HCT116 (cell line): ENCODE measurements at regions not wholly inside any gene's neighbourhood (a gene's known extent, or its start where the extent isn't known, plus 50 kb on each side); places are given as distances from the start of the nearest gene placed in this dataset.
"Not testable (repeated sequence)": the region's sequence is repeated elsewhere in the genome, so short reads cannot be mapped to it uniquely, and the experiment has no call there.

Experiments
- ATAC-seq: fragments of 200-7000 bp; cut with Tn5 transposase; 2 replicates; pipeline ENCODE4 v1.9.1; 2020; ENCODE audit warnings: mild to moderate bottlenecking, moderate library complexity
- BruUV-seq: library from RNA; stranded (reverse); fragments of 400-500 nt; replicated peaks from 2 replicates; lab custom pipeline; 2021; lab: Mats Ljungman, UMichigan
- CTCF ChIA-PET: fragments of 300-600 bp; sonication (Branson Sonifier 250); formaldehyde crosslinking; loops from one replicate; lab custom pipeline; 2021; ENCODE audit warnings: antibody characterized with exemption; lab: Charles Lee
- POLR2A ChIA-PET: fragments of 300-600, 350-600 bp; sonication (Branson Sonifier 250); formaldehyde crosslinking; loops from one replicate; lab custom pipeline; 2021; ENCODE audit warnings: antibody characterized with exemption; lab: Charles Lee
- RAD21 ChIA-PET, 2 experiments: fragments of 300-600 bp; sonication (Branson Sonifier 250); formaldehyde crosslinking; loops; one replicate each; lab custom pipeline; 2023; ENCODE audit warnings: low total read pairs in 2 of 2; ENCODE audit not compliant: uncharacterized antibody in 2 of 2, unreplicated experiment in 2 of 2, low non-redundant PET in 1 of 2; lab: Charles Lee
- DNase-seq: peaks from one replicate; pipeline ENCODE4 v3.0.0-alpha.2; 2010; ENCODE audit warnings: low read depth, low spot score
- H2AFZ ChIP-seq: fragments of 200-600 bp; shearing (Covaris generic), sonication (generic); 2 replicates; pipeline ENCODE4 v1.6.1; 2017; ENCODE audit warnings: low read depth, mixed run types, mixed read lengths, antibody characterized with exemption, low read length; ENCODE audit not compliant: poor library complexity, severe bottlenecking
- H3K27ac ChIP-seq: 2 replicates; pipeline ENCODE4 v1.5.1; 2012; ENCODE audit warnings: low read depth, low read length
- H3K27me3 ChIP-seq: fragments of 200-600 bp; sonication (generic); 2 replicates; pipeline ENCODE4 v1.6.1; 2016; ENCODE audit warnings: mixed run types, low read length, mixed read lengths; ENCODE audit not compliant: insufficient read depth
- H3K36me3 ChIP-seq, 2 experiments: fragments of 200-500 bp in 1 of 2; fragments of 200-600 bp in 1 of 2; sonication (Bioruptor generic) in 1 of 2; sonication (generic) in 1 of 2; 2 replicates each; pipeline versions ENCODE4 v1.5.1 to v1.6.1; 2014 to 2016; ENCODE audit warnings: low read length in 2 of 2, inconsistent platforms in 1 of 2, mixed read lengths in 1 of 2, mixed run types in 1 of 2; ENCODE audit not compliant: insufficient read depth in 2 of 2, control insufficient read depth in 1 of 2
- H3K4me1 ChIP-seq, 2 experiments: fragments of 200-600 bp in 1 of 2; sonication (generic) in 1 of 2; 2 replicates each; pipeline versions ENCODE4 v1.5.1 to v1.6.1; 2012 to 2017; ENCODE audit warnings: low read length in 2 of 2, inconsistent platforms in 1 of 2, mild to moderate bottlenecking in 1 of 2, mixed read lengths in 1 of 2, mixed run types in 1 of 2, moderate library complexity in 1 of 2; ENCODE audit not compliant: insufficient read depth in 2 of 2, control insufficient read depth in 1 of 2
- H3K4me2 ChIP-seq: fragments of 200-600 bp; sonication (generic); 2 replicates; pipeline ENCODE4 v1.6.1; 2017; ENCODE audit warnings: mixed run types, low read length, mixed read lengths
- H3K4me3 ChIP-seq, 2 experiments: fragments of 200-600 bp in 1 of 2; sonication (generic) in 1 of 2; replicated peaks in 1 of 2; 2 replicates each; pipeline ENCODE4 v1.5.1; 2011 to 2016; ENCODE audit warnings: low read length in 2 of 2, control low read depth in 1 of 2, low read depth in 1 of 2, mild to moderate bottlenecking in 1 of 2, mixed read lengths in 1 of 2, mixed run types in 1 of 2
- H3K79me2 ChIP-seq: fragments of 200-600 bp; sonication (generic); 2 replicates; pipeline ENCODE4 v1.6.1; 2017; ENCODE audit warnings: mild to moderate bottlenecking, mixed run types, low read length, moderate library complexity, mixed read lengths; ENCODE audit not compliant: insufficient read depth
- H3K9ac ChIP-seq: fragments of 200-600 bp; sonication (generic); 2 replicates; pipeline ENCODE4 v1.6.1; 2016; ENCODE audit warnings: low read length, mixed read lengths
- H3K9me2 ChIP-seq: fragments of 200-600 bp; sonication (generic), shearing (Covaris generic); 2 replicates; pipeline ENCODE4 v1.6.1; 2017; ENCODE audit warnings: mixed run types, mild to moderate bottlenecking, moderate library complexity; ENCODE audit not compliant: insufficient read depth
- H3K9me3 ChIP-seq, 2 experiments: fragments of 200-500 bp in 1 of 2; fragments of 200-600 bp in 1 of 2; sonication (Bioruptor generic) in 1 of 2; sonication (generic) in 1 of 2; 2 replicates each; pipeline ENCODE4 v1.6.1; 2014 to 2017; ENCODE audit warnings: low read length in 2 of 2, mixed read lengths in 2 of 2, inconsistent platforms in 1 of 2, low read depth in 1 of 2, mild to moderate bottlenecking in 1 of 2, mixed run types in 1 of 2, moderate library complexity in 1 of 2; ENCODE audit not compliant: control insufficient read depth in 1 of 2, insufficient read depth in 1 of 2
- H4K20me1 ChIP-seq: fragments of 200-600 bp; sonication (generic), shearing (Covaris generic); 2 replicates; pipeline ENCODE4 v1.6.1; 2017; ENCODE audit warnings: mixed run types, mild to moderate bottlenecking, moderate library complexity; ENCODE audit not compliant: insufficient read depth
- EGR1 ChIP-seq: IDR thresholded peaks from 2 replicates; pipeline ENCODE4 v1.6.1; 2012; ENCODE audit warnings: low read depth
- EZH2 ChIP-seq: fragments of 200-600 bp; sonication (generic); IDR thresholded peaks from 2 replicates; pipeline ENCODE4 v1.6.1; 2017; ENCODE audit warnings: antibody characterized with exemption, mixed run types
- EZH2phosphoT487 ChIP-seq: fragments of 200-600 bp; IDR thresholded peaks from 2 replicates; pipeline ENCODE4 v1.6.1; 2018; ENCODE audit warnings: antibody characterized with exemption, borderline replicate concordance
- FOSL1 ChIP-seq: IDR thresholded peaks from 2 replicates; pipeline ENCODE4 v1.6.1; 2012; ENCODE audit warnings: low read depth
- JUND ChIP-seq: IDR thresholded peaks from 2 replicates; pipeline ENCODE4 v1.6.1; 2012
- POLR2A ChIP-seq: IDR thresholded peaks from 2 replicates; pipeline ENCODE4 v1.7.0; 2011; ENCODE audit warnings: borderline replicate concordance; ENCODE audit not compliant: insufficient read depth, insufficient read length; ENCODE audit errors: extremely low read depth
- SP1 ChIP-seq: IDR thresholded peaks from 2 replicates; pipeline ENCODE4 v1.6.1; 2012; ENCODE audit warnings: low read depth
- SRF ChIP-seq: IDR thresholded peaks from 2 replicates; pipeline ENCODE4 v1.6.1; 2012; ENCODE audit warnings: low read depth
- TCF7L2 ChIP-seq: IDR thresholded peaks from 2 replicates; pipeline ENCODE4 v1.7.0; 2011; ENCODE audit warnings: borderline replicate concordance, inconsistent platforms; ENCODE audit not compliant: insufficient read depth, insufficient read length; ENCODE audit errors: extremely low read depth
- ZFX ChIP-seq: fragments of 450-650 bp; IDR thresholded peaks from 2 replicates; pipeline ENCODE4 v1.6.1; 2017
- intact Hi-C: fragments of 100-400 bp; cut with micrococcal nuclease; formaldehyde crosslinking; loops from 2 replicates; pipeline ENCODE4 v1.10.0; 2022
- TF ChIP-seq, protein P1 (sequence below): IDR thresholded peaks from 2 replicates; pipeline ENCODE4 v1.6.1; 2012
- TF ChIP-seq, protein P2 (sequence below): IDR thresholded peaks from 2 replicates; pipeline ENCODE4 v1.6.1; 2012
- TF ChIP-seq, protein P3 (sequence below): IDR thresholded peaks from 2 replicates; pipeline ENCODE4 v1.6.1; 2011; ENCODE audit warnings: mild to moderate bottlenecking, low read length, moderate library complexity; ENCODE audit not compliant: insufficient replicate concordance; ENCODE audit errors: extremely low read depth

DNA sequence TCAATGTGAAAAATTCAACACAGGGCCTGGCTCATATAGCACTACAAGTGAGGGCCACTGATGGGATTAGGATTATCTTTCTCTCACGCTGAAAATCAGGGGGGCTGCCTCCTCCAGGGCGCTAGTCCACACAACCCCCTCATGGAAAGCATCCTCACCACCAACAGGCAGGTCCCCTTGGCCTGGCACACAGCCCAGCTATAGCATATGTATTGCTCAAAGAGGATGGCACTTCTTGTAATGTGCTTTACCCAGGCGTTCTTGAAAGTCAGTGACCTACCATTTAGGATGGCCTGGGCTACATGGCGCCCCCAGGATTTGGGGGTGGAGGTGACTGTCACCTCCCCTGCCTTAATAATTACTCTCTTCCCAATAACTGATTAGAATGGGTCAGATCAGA, 71.0 kb upstream of the LSM6 start:
- no peaks in the 10 kb centered on the region for H3K9me2 ChIP-seq
- no peak overlapping the region for H3K9ac ChIP-seq
- no peaks in the 10 kb centered on the region for H3K79me2 ChIP-seq
- intact Hi-C loops: no loop called here
- DNase-seq: no peak
- POLR2A ChIA-PET: no interaction called here
- H3K9me3 ChIP-seq: no peaks in the 10 kb centered on the region
- no peaks in the 10 kb centered on the region for H4K20me1 ChIP-seq
- no peak overlapping the region for H3K27ac ChIP-seq
- no peaks in the 10 kb centered on the region for H3K27me3 ChIP-seq
- BruUV-seq: no TSS peak
- no peaks in the 10 kb centered on the region for H3K4me1 ChIP-seq
- H3K4me3 ChIP-seq: no peak overlapping the region
- CTCF ChIA-PET: no interaction called here
- TF ChIP-seq FOSL1: no peak
- no peak for TF ChIP-seq JUND
- no peak for TF ChIP-seq EZH2
- no peaks in the 10 kb centered on the region for H3K36me3 ChIP-seq
- RAD21 ChIA-PET: no interaction called here
- ATAC-seq: no peak
- H3K4me2 ChIP-seq: no peak overlapping the region
- H2AFZ ChIP-seq: no peak overlapping the region

DNA sequence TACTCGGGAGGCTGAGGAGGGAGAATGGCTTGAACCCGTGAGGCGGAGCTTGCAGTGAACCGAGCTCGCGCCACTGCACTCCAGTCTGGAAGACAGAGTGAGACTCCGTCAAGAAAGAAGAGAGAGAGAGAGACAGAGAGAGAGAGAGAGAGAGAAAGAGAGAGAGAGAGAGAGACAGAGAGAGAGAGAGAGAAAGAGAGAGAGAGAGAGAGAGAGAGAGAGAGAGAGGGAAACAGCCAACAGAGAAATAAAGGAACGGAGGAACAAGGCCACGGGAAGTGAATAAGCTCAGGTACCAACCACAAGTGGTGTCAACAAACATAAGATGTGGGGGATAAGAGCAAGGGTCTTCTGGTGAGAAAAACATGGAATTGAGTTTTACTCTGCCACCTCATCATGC, 71.5 kb upstream of the LSM6 start:
- H3K27ac ChIP-seq, H3K79me2 ChIP-seq, intact Hi-C loops, RAD21 ChIA-PET, H3K36me3 ChIP-seq, H2AFZ ChIP-seq, DNase-seq, H3K9me3 ChIP-seq, H3K27me3 ChIP-seq, H3K4me3 ChIP-seq, H3K9ac ChIP-seq, CTCF ChIA-PET, H3K4me1 ChIP-seq, ATAC-seq, BruUV-seq, H4K20me1 ChIP-seq, H3K9me2 ChIP-seq, POLR2A ChIA-PET, H3K4me2 ChIP-seq: not testable (repeated sequence)

DNA sequence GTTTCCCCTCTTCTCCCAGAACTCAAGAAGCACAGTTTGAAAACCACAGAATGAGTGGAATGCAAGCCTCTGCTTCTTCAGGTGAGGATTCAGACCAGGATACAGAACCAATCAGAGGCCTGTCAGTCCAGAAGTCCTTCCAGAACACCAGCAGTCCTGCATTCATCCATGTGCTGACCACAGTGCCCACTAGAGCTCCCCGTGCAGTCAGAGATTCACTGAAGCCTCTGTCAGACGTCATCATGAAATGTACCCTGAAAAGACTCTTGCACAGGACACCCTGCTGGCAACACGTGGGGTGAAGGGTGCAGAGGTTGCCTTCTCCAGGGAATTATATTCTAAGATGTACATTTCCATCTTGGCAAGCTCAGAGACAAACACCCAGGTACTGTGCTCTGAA, 75.9 kb upstream of the LSM6 start:
- H3K79me2 ChIP-seq: no peaks in the 10 kb centered on the region
- no peaks in the 10 kb centered on the region for H3K27me3 ChIP-seq
- ATAC-seq: peak; percentile 30; the same call in 1 of the 2 replicates
- no peak overlapping the region for H3K4me3 ChIP-seq
- H3K9me3 ChIP-seq: no peaks in the 10 kb centered on the region
- no peaks in the 10 kb centered on the region for H3K36me3 ChIP-seq
- H3K4me1 ChIP-seq: no peaks in the 10 kb centered on the region
- no peak overlapping the region for H3K27ac ChIP-seq
- H4K20me1 ChIP-seq: no peaks in the 10 kb centered on the region
- no peak for DNase-seq
- no peaks in the 10 kb centered on the region for H3K9me2 ChIP-seq
- no peak overlapping the region for H2AFZ ChIP-seq
- H3K4me2 ChIP-seq: no peak overlapping the region
- ChIA-PET POLR2A (no interaction called here), RAD21 (no interaction called here), CTCF (no interaction called here)
- intact Hi-C loops: loop anchor here (10.0 kb wide), 2 partner anchors 235 to 815 kb away; no protein-coding TSS in a partner anchor
- H3K9ac ChIP-seq: no peak overlapping the region
- BruUV-seq: no TSS peak
- no peak for TF ChIP-seq POLR2A
- TF ChIP-seq EGR1: no peak
- no peak for TF ChIP-seq EZH2phosphoT487
- no peak for TF ChIP-seq JUND
- no peak for TF ChIP-seq SRF
- TF ChIP-seq SP1: no peak
- TF ChIP-seq, protein P1, sequence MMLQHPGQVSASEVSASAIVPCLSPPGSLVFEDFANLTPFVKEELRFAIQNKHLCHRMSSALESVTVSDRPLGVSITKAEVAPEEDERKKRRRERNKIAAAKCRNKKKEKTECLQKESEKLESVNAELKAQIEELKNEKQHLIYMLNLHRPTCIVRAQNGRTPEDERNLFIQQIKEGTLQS: no peak
- TF ChIP-seq TCF7L2: no peak
- TF ChIP-seq, protein P2, sequence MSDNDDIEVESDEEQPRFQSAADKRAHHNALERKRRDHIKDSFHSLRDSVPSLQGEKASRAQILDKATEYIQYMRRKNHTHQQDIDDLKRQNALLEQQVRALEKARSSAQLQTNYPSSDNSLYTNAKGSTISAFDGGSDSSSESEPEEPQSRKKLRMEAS: no peak
- TF ChIP-seq, protein P3, sequence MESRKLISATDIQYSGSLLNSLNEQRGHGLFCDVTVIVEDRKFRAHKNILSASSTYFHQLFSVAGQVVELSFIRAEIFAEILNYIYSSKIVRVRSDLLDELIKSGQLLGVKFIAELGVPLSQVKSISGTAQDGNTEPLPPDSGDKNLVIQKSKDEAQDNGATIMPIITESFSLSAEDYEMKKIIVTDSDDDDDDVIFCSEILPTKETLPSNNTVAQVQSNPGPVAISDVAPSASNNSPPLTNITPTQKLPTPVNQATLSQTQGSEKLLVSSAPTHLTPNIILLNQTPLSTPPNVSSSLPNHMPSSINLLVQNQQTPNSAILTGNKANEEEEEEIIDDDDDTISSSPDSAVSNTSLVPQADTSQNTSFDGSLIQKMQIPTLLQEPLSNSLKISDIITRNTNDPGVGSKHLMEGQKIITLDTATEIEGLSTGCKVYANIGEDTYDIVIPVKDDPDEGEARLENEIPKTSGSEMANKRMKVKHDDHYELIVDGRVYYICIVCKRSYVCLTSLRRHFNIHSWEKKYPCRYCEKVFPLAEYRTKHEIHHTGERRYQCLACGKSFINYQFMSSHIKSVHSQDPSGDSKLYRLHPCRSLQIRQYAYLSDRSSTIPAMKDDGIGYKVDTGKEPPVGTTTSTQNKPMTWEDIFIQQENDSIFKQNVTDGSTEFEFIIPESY: no peak
- no peak for TF ChIP-seq ZFX
